OCI-LY1 (cell line): ENCODE measurements at regions not wholly inside any gene's neighbourhood (a gene's known extent, or its start where the extent isn't known, plus 50 kb on each side); places are given as distances from the start of the nearest gene placed in this dataset.

Experiments used
- H2AFZ ChIP-seq: fragments of 200-600 bp; sonication (generic), shearing (Covaris generic); 2 replicates; pipeline ENCODE4 v1.6.0; 2014; ENCODE audit warnings: antibody characterized with exemption, mild to moderate bottlenecking, low read length
- H3F3A ChIP-seq: fragments of 200-600 bp; sonication (generic), shearing (Covaris generic); 2 replicates; pipeline ENCODE4 v1.6.0; 2014; ENCODE audit warnings: mild to moderate bottlenecking, antibody characterized with exemption, low read length, moderate library complexity; ENCODE audit not compliant: insufficient read depth
- H3K27ac ChIP-seq: fragments of 200-600 bp; sonication (generic); 2 replicates; pipeline ENCODE4 v1.5.1; 2014; ENCODE audit warnings: low read length, mixed run types, mild to moderate bottlenecking, low read depth; ENCODE audit not compliant: poor library complexity, severe bottlenecking
- H3K27me3 ChIP-seq: fragments of 200-600 bp; sonication (generic); 2 replicates; pipeline ENCODE4 v1.6.0; 2014; ENCODE audit warnings: antibody characterized with exemption, mild to moderate bottlenecking, low read length, moderate library complexity; ENCODE audit not compliant: insufficient read depth
- H3K36me3 ChIP-seq: fragments of 200-600 bp; sonication (generic); 2 replicates; pipeline ENCODE4 v1.6.1; 2014; ENCODE audit warnings: mild to moderate bottlenecking, antibody characterized with exemption, low read length, moderate library complexity, mixed read lengths; ENCODE audit not compliant: insufficient read depth
- H3K4me1 ChIP-seq: fragments of 200-600 bp; sonication (generic); 2 replicates; pipeline ENCODE4 v1.5.1; 2014; ENCODE audit warnings: mild to moderate bottlenecking, low read length, moderate library complexity; ENCODE audit not compliant: insufficient read depth, severe bottlenecking
- H3K4me2 ChIP-seq: fragments of 200-600 bp; sonication (generic), shearing (Covaris generic); 2 replicates; pipeline ENCODE4 v1.6.1; 2014; ENCODE audit warnings: low read length
- H3K4me3 ChIP-seq: fragments of 200-600 bp; sonication (generic); 2 replicates; pipeline ENCODE4 v1.5.1; 2014; ENCODE audit warnings: low read length, low read depth, mild to moderate bottlenecking, mixed read lengths; ENCODE audit not compliant: poor library complexity, severe bottlenecking
- H3K79me2 ChIP-seq: fragments of 200-600 bp; shearing (Covaris generic); 2 replicates; pipeline ENCODE4 v1.6.1; 2016; ENCODE audit warnings: mixed run types, low read length, mixed read lengths; ENCODE audit not compliant: insufficient read depth
- H3K9ac ChIP-seq: fragments of 200-600 bp; sonication (generic), shearing (Covaris generic); 2 replicates; pipeline ENCODE4 v1.6.1; 2014; ENCODE audit warnings: mild to moderate bottlenecking, low read length, mixed read lengths
- H3K9me2 ChIP-seq: fragments of 200-600 bp; sonication (generic), shearing (Covaris generic); 2 replicates; pipeline ENCODE4 v1.6.1; 2014; ENCODE audit warnings: low read depth, mild to moderate bottlenecking, low read length, mixed read lengths
- H3K9me3 ChIP-seq: fragments of 200-600 bp; shearing (Covaris generic); 2 replicates; pipeline ENCODE4 v1.6.1; 2014; ENCODE audit warnings: low read length, mixed read lengths
- H4K20me1 ChIP-seq: fragments of 200-600 bp; sonication (generic), shearing (Covaris generic); 2 replicates; pipeline ENCODE4 v1.6.0; 2016; ENCODE audit warnings: mild to moderate bottlenecking, low read length; ENCODE audit not compliant: insufficient read depth
- EZH2 ChIP-seq: fragments of 200-600 bp; sonication (generic), shearing (Covaris generic); IDR thresholded peaks from 2 replicates; pipeline ENCODE4 v1.8.0; 2017; ENCODE audit warnings: borderline replicate concordance, mixed run types, mild to moderate bottlenecking, antibody characterized with exemption, low read length, moderate library complexity, mixed read lengths
- TF ChIP-seq, protein P1 (sequence below): fragments of 200-600 bp; sonication (generic), shearing (Covaris generic); IDR thresholded peaks from 2 replicates; pipeline ENCODE4 v1.5.1; 2017; ENCODE audit warnings: mild to moderate bottlenecking, antibody characterized with exemption, low read length, moderate library complexity, mixed read lengths

DNA sequence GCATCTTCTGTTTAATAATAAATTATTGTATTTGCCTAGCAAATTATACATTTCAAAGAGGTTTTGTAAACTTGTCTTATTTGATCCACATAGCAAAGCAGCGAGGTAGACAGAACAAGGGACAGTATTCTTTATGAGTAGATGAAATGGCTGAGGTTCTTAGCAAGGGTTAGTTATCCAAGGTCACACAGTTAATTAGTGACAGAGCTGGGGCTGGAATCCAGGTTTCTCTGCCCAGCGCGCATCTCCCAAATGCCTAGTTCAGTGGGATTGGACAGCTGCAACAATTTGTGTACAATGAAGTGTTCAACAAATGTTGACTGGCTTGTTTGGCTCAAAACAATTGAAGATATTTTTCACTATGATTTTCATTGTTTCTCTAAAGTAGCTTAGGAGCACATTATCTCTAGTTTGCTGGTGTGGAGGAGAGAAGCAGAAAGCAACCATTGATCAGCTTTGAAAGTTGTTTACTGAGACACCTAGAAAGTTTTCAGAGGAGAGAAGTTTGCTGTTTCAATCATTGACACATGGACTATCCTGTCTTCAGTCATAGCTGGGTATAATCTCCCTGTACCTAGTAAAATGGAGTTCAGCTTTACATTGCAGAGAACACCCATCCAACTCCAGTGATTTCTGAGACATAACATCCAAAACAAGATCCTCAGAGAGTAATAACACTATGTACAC, 270.6 kb downstream of the FAT3 start:
- H3K36me3 ChIP-seq = no peaks in the 10 kb centered on the region
- no peak overlapping the region for H2AFZ ChIP-seq
- H3K79me2 ChIP-seq = no peaks in the 10 kb centered on the region
- no peak overlapping the region for H3K9ac ChIP-seq
- no peak overlapping the region for H3K4me2 ChIP-seq
- no peaks in the 10 kb centered on the region for H3K4me1 ChIP-seq
- no peaks in the 10 kb centered on the region for H3F3A ChIP-seq
- H3K27ac ChIP-seq = no peak overlapping the region
- TF ChIP-seq, protein P1, sequence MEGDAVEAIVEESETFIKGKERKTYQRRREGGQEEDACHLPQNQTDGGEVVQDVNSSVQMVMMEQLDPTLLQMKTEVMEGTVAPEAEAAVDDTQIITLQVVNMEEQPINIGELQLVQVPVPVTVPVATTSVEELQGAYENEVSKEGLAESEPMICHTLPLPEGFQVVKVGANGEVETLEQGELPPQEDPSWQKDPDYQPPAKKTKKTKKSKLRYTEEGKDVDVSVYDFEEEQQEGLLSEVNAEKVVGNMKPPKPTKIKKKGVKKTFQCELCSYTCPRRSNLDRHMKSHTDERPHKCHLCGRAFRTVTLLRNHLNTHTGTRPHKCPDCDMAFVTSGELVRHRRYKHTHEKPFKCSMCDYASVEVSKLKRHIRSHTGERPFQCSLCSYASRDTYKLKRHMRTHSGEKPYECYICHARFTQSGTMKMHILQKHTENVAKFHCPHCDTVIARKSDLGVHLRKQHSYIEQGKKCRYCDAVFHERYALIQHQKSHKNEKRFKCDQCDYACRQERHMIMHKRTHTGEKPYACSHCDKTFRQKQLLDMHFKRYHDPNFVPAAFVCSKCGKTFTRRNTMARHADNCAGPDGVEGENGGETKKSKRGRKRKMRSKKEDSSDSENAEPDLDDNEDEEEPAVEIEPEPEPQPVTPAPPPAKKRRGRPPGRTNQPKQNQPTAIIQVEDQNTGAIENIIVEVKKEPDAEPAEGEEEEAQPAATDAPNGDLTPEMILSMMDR = no peak
- TF ChIP-seq EZH2 = no peak
- H3K27me3 ChIP-seq = no peaks in the 10 kb centered on the region
- H3K4me3 ChIP-seq = no peak overlapping the region
- no peaks in the 10 kb centered on the region for H3K9me2 ChIP-seq
- no peaks in the 10 kb centered on the region for H4K20me1 ChIP-seq
- no peaks in the 10 kb centered on the region for H3K9me3 ChIP-seq

DNA sequence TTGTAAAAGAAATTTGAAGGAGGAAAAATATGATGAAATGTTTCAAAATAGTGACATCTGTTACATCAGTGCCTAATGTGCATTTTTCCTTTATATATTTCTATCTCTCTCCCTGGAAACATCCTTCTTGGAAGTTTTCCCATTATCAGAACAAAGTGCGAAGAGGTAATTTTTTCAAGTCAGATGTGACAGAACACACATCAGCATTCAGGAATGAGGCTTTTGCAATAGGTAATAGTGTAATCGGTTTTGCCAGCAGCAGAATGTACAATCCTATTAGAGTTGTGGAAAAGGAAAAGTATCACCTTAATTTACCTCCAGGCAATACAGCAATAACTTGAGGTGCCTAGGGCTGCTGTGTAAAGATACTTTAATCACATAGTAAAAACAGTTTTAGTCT, 275.8 kb downstream of the FAT3 start:
- H3K9me3 ChIP-seq = no peaks in the 10 kb centered on the region
- H3K9ac ChIP-seq = no peak overlapping the region
- no peak overlapping the region for H3K4me2 ChIP-seq
- no peaks in the 10 kb centered on the region for H3K36me3 ChIP-seq
- H3K27me3 ChIP-seq = no peaks in the 10 kb centered on the region
- H3K4me3 ChIP-seq = no peak overlapping the region
- H3K27ac ChIP-seq = no peak overlapping the region
- no peaks in the 10 kb centered on the region for H3K4me1 ChIP-seq
- no peaks in the 10 kb centered on the region for H3K79me2 ChIP-seq
- TF ChIP-seq, protein P1 = no peak
- no peak for TF ChIP-seq EZH2
- no peaks in the 10 kb centered on the region for H4K20me1 ChIP-seq
- H2AFZ ChIP-seq = no peak overlapping the region
- no peaks in the 10 kb centered on the region for H3K9me2 ChIP-seq
- H3F3A ChIP-seq = no peaks in the 10 kb centered on the region

DNA sequence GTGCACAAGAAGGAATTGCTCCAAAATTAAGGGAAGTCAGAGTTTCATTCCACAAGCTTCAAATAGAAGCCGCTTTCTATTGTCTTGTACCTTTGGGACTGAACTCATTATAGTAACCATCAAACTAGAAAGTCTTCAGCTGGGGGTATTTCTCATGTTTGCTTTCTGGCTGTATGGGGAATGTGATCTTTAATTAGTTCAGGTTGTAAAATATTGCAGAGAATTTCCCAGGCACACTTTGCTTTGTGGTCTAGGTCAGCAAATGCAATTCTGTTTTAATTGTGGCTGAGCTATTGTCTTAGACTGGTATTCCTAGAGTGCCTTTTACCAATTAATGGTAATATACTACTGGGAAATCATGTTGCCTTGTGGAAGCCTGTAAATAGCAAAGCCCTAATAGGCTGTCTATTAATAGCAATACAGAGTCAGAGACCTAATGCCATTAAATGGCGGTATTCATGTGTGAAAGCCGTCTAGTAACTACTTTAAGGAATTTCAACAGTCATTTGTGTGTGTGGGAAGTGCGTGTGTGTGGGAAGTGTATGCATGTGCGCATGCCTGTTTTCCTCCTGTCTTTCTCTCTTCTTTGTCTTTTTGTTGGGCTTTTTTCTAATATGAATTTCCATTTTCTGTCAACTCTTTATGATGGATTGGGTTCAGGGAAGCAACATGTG, 276.6 kb downstream of the FAT3 start:
- TF ChIP-seq, protein P1 = no peak
- no peak for TF ChIP-seq EZH2
- no peaks in the 10 kb centered on the region for H3K27me3 ChIP-seq
- no peaks in the 10 kb centered on the region for H3K9me2 ChIP-seq
- H2AFZ ChIP-seq = no peak overlapping the region
- no peaks in the 10 kb centered on the region for H3K79me2 ChIP-seq
- H3K9ac ChIP-seq = no peak overlapping the region
- H3K4me3 ChIP-seq = no peak overlapping the region
- no peak overlapping the region for H3K4me2 ChIP-seq
- no peak overlapping the region for H3K27ac ChIP-seq
- no peaks in the 10 kb centered on the region for H3K4me1 ChIP-seq
- no peaks in the 10 kb centered on the region for H3F3A ChIP-seq
- H3K9me3 ChIP-seq = no peaks in the 10 kb centered on the region
- no peaks in the 10 kb centered on the region for H3K36me3 ChIP-seq
- no peaks in the 10 kb centered on the region for H4K20me1 ChIP-seq
